H1 (cell line): ENCODE measurements at regions not wholly inside any gene's neighbourhood (a gene's known extent, or its start where the extent isn't known, plus 50 kb on each side); places are given as distances from the start of the nearest gene placed in this dataset.

Experiments
- CTCF ChIA-PET: fragments of 300-600 bp; sonication (Branson Sonifier 250); formaldehyde crosslinking; loops from one replicate; lab custom pipeline; 2021; ENCODE audit not compliant: partially characterized antibody; lab: Charles Lee
- POLR2A ChIA-PET: fragments of 300-600 bp; sonication (Branson Sonifier 250); formaldehyde crosslinking; loops from one replicate; lab custom pipeline; 2021; ENCODE audit warnings: inconsistent platforms; ENCODE audit not compliant: partially characterized antibody; lab: Charles Lee
- DNase-seq, 2 experiments: peaks; one replicate each; pipeline versions ENCODE4 v3.0.0 to v3.0.0-alpha.2; 2010 to 2022; ENCODE audit warnings: low spot score in 2 of 2, low read depth in 1 of 2, mixed read lengths in 1 of 2
- FAIRE-seq: peaks from 2 replicates; lab custom pipeline; 2011; peaks lifted over from hg19 to GRCh38; lab: Jason Lieb, UNC
- H2AFZ ChIP-seq: 2 replicates; pipeline ENCODE4 v1.8.1; 2012; ENCODE audit warnings: low read length, inconsistent platforms
- H2AK5ac ChIP-seq: 2 replicates; pipeline ENCODE4 v1.6.1; 2013; ENCODE audit warnings: low read depth, low read length
- H2BK120ac ChIP-seq: replicated peaks from 2 replicates; pipeline ENCODE3; 2013; ENCODE audit warnings: low read depth, low read length, inconsistent platforms
- H2BK12ac ChIP-seq: 2 replicates; pipeline ENCODE4 v1.6.1; 2013; ENCODE audit warnings: low read depth, low read length
- H2BK15ac ChIP-seq: 2 replicates; pipeline ENCODE4 v1.6.1; 2013; ENCODE audit warnings: low read length
- H2BK20ac ChIP-seq: 2 replicates; pipeline ENCODE4 v1.6.1; 2013; ENCODE audit warnings: low read length
- H2BK5ac ChIP-seq: 2 replicates; pipeline ENCODE4 v1.6.1; 2013; ENCODE audit warnings: low read depth, low read length
- H3K14ac ChIP-seq: 2 replicates; pipeline ENCODE4 v1.6.1; 2013; ENCODE audit warnings: inconsistent platforms; ENCODE audit not compliant: insufficient read length
- H3K18ac ChIP-seq: 2 replicates; pipeline ENCODE4 v1.6.1; 2013; ENCODE audit warnings: low read length; ENCODE audit errors: extremely low read depth
- H3K23ac ChIP-seq: 2 replicates; pipeline ENCODE4 v1.6.1; 2013; ENCODE audit warnings: inconsistent platforms; ENCODE audit not compliant: insufficient read length
- H3K23me2 ChIP-seq: 2 replicates; pipeline ENCODE4 v1.6.1; 2013; ENCODE audit warnings: low read depth, low read length
- H3K27ac ChIP-seq: 2 replicates; pipeline ENCODE4 v1.6.1; 2011; ENCODE audit warnings: low read depth, low read length, inconsistent platforms
- H3K27me3 ChIP-seq, 4 experiments: replicated peaks in 1 of 4; 1 replicate in 1 of 4; 2 replicates in 3 of 4; pipeline versions ENCODE4 v1.6.1 to v1.8.1; 2011 to 2013; ENCODE audit warnings: low read length in 3 of 4, mild to moderate bottlenecking in 3 of 4, inconsistent platforms in 2 of 4, mixed read lengths in 2 of 4, moderate library complexity in 1 of 4; ENCODE audit not compliant: control insufficient read depth in 3 of 4, insufficient read depth in 3 of 4; ENCODE audit errors: extremely low read depth in 1 of 4
- H3K36me3 ChIP-seq, 4 experiments: 2 replicates each; pipeline versions ENCODE4 v1.6.1 to v1.8.1; 2011 to 2013; ENCODE audit warnings: mild to moderate bottlenecking in 4 of 4, low read length in 3 of 4, moderate library complexity in 2 of 4, control low read depth in 1 of 4, inconsistent platforms in 1 of 4; ENCODE audit not compliant: insufficient read depth in 4 of 4, control insufficient read depth in 2 of 4
- H3K4ac ChIP-seq: replicated peaks from 2 replicates; pipeline ENCODE3; 2013; ENCODE audit warnings: low read length, low read depth, mixed read lengths, inconsistent platforms; ENCODE audit not compliant: insufficient read length
- H3K4me1 ChIP-seq, 4 experiments: replicated peaks in 1 of 4; 1 replicate in 1 of 4; 2 replicates in 3 of 4; pipeline versions ENCODE4 v1.6.1 to v1.8.1; 2011 to 2013; ENCODE audit warnings: low read length in 3 of 4, inconsistent platforms in 2 of 4, mixed read lengths in 1 of 4; ENCODE audit not compliant: insufficient read depth in 4 of 4, control insufficient read depth in 3 of 4
- H3K4me2 ChIP-seq, 2 experiments: 2 replicates each; pipeline versions ENCODE4 v1.6.1 to v1.8.1; 2011 to 2013; ENCODE audit warnings: low read depth in 2 of 2, low read length in 2 of 2, control low read depth in 1 of 2, inconsistent platforms in 1 of 2, mild to moderate bottlenecking in 1 of 2; ENCODE audit not compliant: insufficient read depth in 1 of 2
- H3K4me3 ChIP-seq, 4 experiments: fragments of 200-600, 300-600 bp in 1 of 4; sonication (generic), shearing (Covaris generic), sonication (Bioruptor Twin) in 1 of 4; 2 replicates each; pipeline versions ENCODE4 v1.5.1 to v1.8.1; 2011 to 2016; ENCODE audit warnings: low read length in 4 of 4, low read depth in 3 of 4, control low read depth in 2 of 4, inconsistent platforms in 2 of 4, mild to moderate bottlenecking in 2 of 4, mixed read lengths in 1 of 4, moderate library complexity in 1 of 4; ENCODE audit not compliant: insufficient read depth in 2 of 4; ENCODE audit errors: extremely low read depth in 1 of 4
- H3K56ac ChIP-seq: replicated peaks from 2 replicates; pipeline ENCODE3; 2013; ENCODE audit warnings: low read depth, mild to moderate bottlenecking, mixed read lengths, low read length, inconsistent platforms; ENCODE audit not compliant: insufficient read length
- H3K79me1 ChIP-seq: 2 replicates; pipeline ENCODE4 v1.6.1; 2013; ENCODE audit warnings: low read depth, low read length, control low read depth
- H3K79me2 ChIP-seq, 2 experiments: 2 replicates each; pipeline versions ENCODE4 v1.6.1 to v1.8.1; 2012 to 2013; ENCODE audit warnings: low read length in 2 of 2, mild to moderate bottlenecking in 2 of 2, inconsistent platforms in 1 of 2; ENCODE audit not compliant: insufficient read depth in 2 of 2, control insufficient read depth in 1 of 2
- H3K9ac ChIP-seq, 4 experiments: replicated peaks in 1 of 4; 1 replicate in 1 of 4; 2 replicates in 3 of 4; pipeline versions ENCODE4 v1.6.1 to v1.8.1; 2011 to 2013; ENCODE audit warnings: low read depth in 3 of 4, low read length in 3 of 4, control low read depth in 2 of 4, mild to moderate bottlenecking in 2 of 4, moderate library complexity in 2 of 4, inconsistent platforms in 1 of 4; ENCODE audit errors: extremely low read depth in 1 of 4
- H3K9me3 ChIP-seq, 2 experiments: 2 replicates each; pipeline versions ENCODE4 v1.6.1 to v1.8.1; 2012 to 2013; ENCODE audit warnings: mild to moderate bottlenecking in 2 of 2, moderate library complexity in 2 of 2, control low read depth in 1 of 2, inconsistent platforms in 1 of 2, low read depth in 1 of 2, low read length in 1 of 2, mixed read lengths in 1 of 2; ENCODE audit not compliant: insufficient read depth in 2 of 2
- H4K20me1 ChIP-seq, 2 experiments: replicated peaks in 1 of 2; 2 replicates each; pipeline versions ENCODE3 to v1.8.1; 2011 to 2013; ENCODE audit warnings: inconsistent platforms in 2 of 2, low read length in 2 of 2, mild to moderate bottlenecking in 1 of 2; ENCODE audit not compliant: insufficient read depth in 2 of 2, control insufficient read depth in 1 of 2
- H4K5ac ChIP-seq: 2 replicates; pipeline ENCODE4 v1.6.1; 2013; ENCODE audit warnings: low read length, low read depth, mixed read lengths, inconsistent platforms; ENCODE audit not compliant: insufficient read length
- H4K8ac ChIP-seq: 2 replicates; pipeline ENCODE4 v1.8.0; 2013; ENCODE audit warnings: mild to moderate bottlenecking, moderate library complexity, low read length, inconsistent platforms; ENCODE audit not compliant: insufficient read depth; ENCODE audit errors: extremely low read depth
- H4K91ac ChIP-seq: replicated peaks from 2 replicates; pipeline ENCODE3; 2013; ENCODE audit warnings: low read length, mixed read lengths, inconsistent platforms; ENCODE audit not compliant: insufficient read length
- EP300 ChIP-seq, 2 experiments: IDR thresholded peaks; 1 replicate in 1 of 2; 2 replicates in 1 of 2; pipeline ENCODE4 v1.6.1; 2011 to 2012; ENCODE audit warnings: low read depth in 2 of 2, low read length in 2 of 2, mild to moderate bottlenecking in 2 of 2, borderline replicate concordance in 1 of 2, inconsistent platforms in 1 of 2, moderate library complexity in 1 of 2
- RBBP5 ChIP-seq: IDR thresholded peaks from 2 replicates; pipeline ENCODE4 v1.7.1; 2012; ENCODE audit warnings: low read depth, mild to moderate bottlenecking, inconsistent platforms, low read length, moderate library complexity, borderline replicate concordance
- ZNF274 ChIP-seq: IDR thresholded peaks from 2 replicates; pipeline ENCODE4 v1.7.0; 2012; ENCODE audit warnings: low read length, borderline replicate concordance; ENCODE audit errors: extremely low read depth
- WGBS, 2 experiments: shearing (Covaris generic) in 1 of 2; methylation state at CpG; one replicate each; pipeline versions ENCODE4 v1.1.6 to v1.1.7; 2013 to 2015; ENCODE audit warnings: low lambda C conversion rate in 2 of 2, mixed read lengths in 2 of 2, inconsistent platforms in 1 of 2, low coverage in 1 of 2, missing lambda C conversion rate in 1 of 2; ENCODE audit not compliant: insufficient replicate concordance in 2 of 2, insufficient coverage in 1 of 2, insufficient read length in 1 of 2; ENCODE audit errors: extremely low coverage in 1 of 2, missing lambda C conversion rate in 1 of 2; 5-methylcytosine and 5-hydroxymethylcytosine counted together

GRCh38 chr1:42037586-42037985 lies 115.6 kb upstream of the GUCA2B start:
- WGBS, 2 experiments, result 83% methylated on average over 3 of the region's 3 CpGs; no CpG with 5 or more reads in 1 of the 2 experiments
- POLR2A ChIA-PET, result interaction anchor here (0.6 kb wide), 1 partner anchor 427 kb away, joined by 4 read pairs; no protein-coding TSS in a partner anchor
- no peak overlapping the region for H3K4me2 ChIP-seq

More at GRCh38 chr1:42037586-42037985, 115.6 kb upstream of the GUCA2B start:
- no peak overlapping the region for H2BK15ac ChIP-seq
- no peaks in the 10 kb centered on the region for H3K79me1 ChIP-seq
- H2BK120ac ChIP-seq, result no peak overlapping the region
- H3K4ac ChIP-seq, result no peak overlapping the region
- H3K4me1 ChIP-seq, result peaks cover 0 to 3% (median 0%) of the 10 kb centered on the region in 4 experiments; a peak in 1 of 7 replicates
- no peaks in the 10 kb centered on the region for H3K9me3 ChIP-seq
- no peak overlapping the region for H4K8ac ChIP-seq
- peaks cover 8% of the 10 kb centered on the region; the same call in 1 of the 2 replicates for H3K23me2 ChIP-seq
- H3K14ac ChIP-seq, result no peak overlapping the region
- FAIRE-seq (no peak), DNase-seq (no peak)
- H4K20me1 ChIP-seq, result no peaks in the 10 kb centered on the region
- no peak overlapping the region for H3K4me3 ChIP-seq
- CTCF ChIA-PET, result interaction anchor here (0.6 kb wide), 1 partner anchor 162 kb away, joined by 3 read pairs; no protein-coding TSS in a partner anchor
- no peak overlapping the region for H3K27ac ChIP-seq
- TF ChIP-seq RBBP5, result no peak
- no peak for TF ChIP-seq ZNF274
- TF ChIP-seq EP300 (IDR thresholded peaks at IDR 0.05; ENCODE audit: borderline replicate concordance in 1 of 2, low read depth in 2 of 2, low read length in 2 of 2), result no peak
- no peaks in the 10 kb centered on the region for H3K36me3 ChIP-seq
- no peak overlapping the region for H3K9ac ChIP-seq
- H3K79me2 ChIP-seq, result no peaks in the 10 kb centered on the region
- no peak overlapping the region for H2BK5ac ChIP-seq
- H4K91ac ChIP-seq, result no peak overlapping the region
- H3K18ac ChIP-seq, result no peak overlapping the region
- peaks cover 0 to 16% (median 11%) of the 10 kb centered on the region in 4 experiments; a peak in 6 of 7 replicates for H3K27me3 ChIP-seq
- no peak overlapping the region for H4K5ac ChIP-seq
- no peak overlapping the region for H3K23ac ChIP-seq
- H3K56ac ChIP-seq, result no peak overlapping the region
- H2AFZ ChIP-seq, result no peak overlapping the region
- H2AK5ac ChIP-seq, result no peak overlapping the region
- no peak overlapping the region for H2BK12ac ChIP-seq
- no peak overlapping the region for H2BK20ac ChIP-seq
